GM12878 (cell line): ENCODE measurements at regions not wholly inside any gene's neighbourhood (a gene's known extent, or its start where the extent isn't known, plus 50 kb on each side); places are given as distances from the start of the nearest gene placed in this dataset.
"Not testable (repeated sequence)": the region's sequence is repeated elsewhere in the genome, so short reads cannot be mapped to it uniquely, and the experiment has no call there.

Experiments
- ATF7 ChIP-seq: fragments of 450-650 bp; IDR thresholded peaks from 2 replicates; pipeline ENCODE4 v1.6.1; 2016; ENCODE audit warnings: low read depth, mild to moderate bottlenecking
- CHD2 ChIP-seq: IDR thresholded peaks from 2 replicates; pipeline ENCODE4 v1.6.1; 2011; ENCODE audit warnings: low read depth, low read length, improper control_type of control experiment, borderline replicate concordance
- CREB1 ChIP-seq: IDR thresholded peaks from 2 replicates; pipeline ENCODE4 v1.6.1; 2012; ENCODE audit warnings: low read depth, mild to moderate bottlenecking, inconsistent platforms
- EZH2 ChIP-seq: IDR thresholded peaks from 2 replicates; pipeline ENCODE4 v1.6.1; 2012; ENCODE audit warnings: low read depth, mild to moderate bottlenecking, control low read depth, inconsistent platforms, low read length, borderline replicate concordance; ENCODE audit not compliant: control insufficient read depth
- FOXM1 ChIP-seq: IDR thresholded peaks from 2 replicates; pipeline ENCODE4 v1.6.1; 2012; ENCODE audit warnings: low read depth, mild to moderate bottlenecking, inconsistent platforms, low read length, moderate library complexity
- KAT2A ChIP-seq: conservative IDR thresholded peaks from 2 replicates; pipeline ENCODE4 v1.6.1; 2011; ENCODE audit warnings: low read depth, low read length; ENCODE audit not compliant: control insufficient read depth
- POLR2A ChIP-seq: IDR thresholded peaks from 2 replicates; pipeline ENCODE4 v1.6.1; 2011; ENCODE audit warnings: low read depth, mild to moderate bottlenecking, low read length
- POLR2AphosphoS5 ChIP-seq: IDR thresholded peaks from 2 replicates; pipeline ENCODE4 v1.6.1; 2011; ENCODE audit warnings: mild to moderate bottlenecking, low read length, inconsistent platforms
- SIN3A ChIP-seq: IDR thresholded peaks from 2 replicates; pipeline ENCODE4 v1.6.1; 2012; ENCODE audit warnings: low read depth, low read length, improper control_type of control experiment
- ZNF274 ChIP-seq: IDR thresholded peaks from one replicate; pipeline ENCODE4 v1.8.0; 2011; ENCODE audit not compliant: insufficient read length, insufficient read depth
- ZSCAN29 ChIP-seq: fragments of 450-650 bp; IDR thresholded peaks from 2 replicates; pipeline ENCODE4 v1.6.1; 2017; ENCODE audit warnings: mild to moderate bottlenecking, moderate library complexity
- TF ChIP-seq, protein P1 (sequence below), 3 experiments: IDR thresholded peaks in 2 of 3; conservative IDR thresholded peaks in 1 of 3; 2 replicates each; pipeline ENCODE4 v1.5.1; 2011; ENCODE audit warnings: low read depth in 3 of 3, low read length in 3 of 3, mild to moderate bottlenecking in 3 of 3, control low read depth in 2 of 3, moderate library complexity in 2 of 3, inconsistent platforms in 1 of 3, mixed read lengths in 1 of 3; ENCODE audit not compliant: control insufficient read depth in 2 of 3, insufficient read depth in 1 of 3; ENCODE audit errors: extremely low read depth in 1 of 3

DNA sequence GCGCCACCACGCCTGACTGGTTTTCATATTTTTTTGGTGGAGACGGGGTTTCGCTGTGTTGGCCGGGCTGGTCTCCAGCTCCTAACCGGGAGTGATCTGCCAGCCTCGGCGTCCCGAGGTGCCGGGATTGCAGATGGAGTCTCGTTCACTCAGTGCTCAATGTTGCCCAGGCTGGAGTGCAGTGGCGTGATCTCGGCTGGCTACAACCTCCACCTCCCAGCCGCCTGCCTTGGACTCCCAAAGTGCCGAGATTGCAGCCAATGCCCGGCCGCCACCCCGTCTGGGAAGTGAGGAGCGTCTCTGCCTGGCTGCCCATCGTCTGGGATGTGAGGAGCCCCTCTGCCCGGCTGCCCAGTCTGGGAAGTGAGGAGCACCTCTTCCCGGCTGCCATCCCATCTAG lies 120.8 kb upstream of the DCAF12L1 start:
- not testable (repeated sequence) for TF ChIP-seq SIN3A, POLR2A, CHD2, FOXM1, ZSCAN29, POLR2AphosphoS5, ZNF274, EZH2, ATF7, KAT2A, CREB1
- TF ChIP-seq, protein P1, sequence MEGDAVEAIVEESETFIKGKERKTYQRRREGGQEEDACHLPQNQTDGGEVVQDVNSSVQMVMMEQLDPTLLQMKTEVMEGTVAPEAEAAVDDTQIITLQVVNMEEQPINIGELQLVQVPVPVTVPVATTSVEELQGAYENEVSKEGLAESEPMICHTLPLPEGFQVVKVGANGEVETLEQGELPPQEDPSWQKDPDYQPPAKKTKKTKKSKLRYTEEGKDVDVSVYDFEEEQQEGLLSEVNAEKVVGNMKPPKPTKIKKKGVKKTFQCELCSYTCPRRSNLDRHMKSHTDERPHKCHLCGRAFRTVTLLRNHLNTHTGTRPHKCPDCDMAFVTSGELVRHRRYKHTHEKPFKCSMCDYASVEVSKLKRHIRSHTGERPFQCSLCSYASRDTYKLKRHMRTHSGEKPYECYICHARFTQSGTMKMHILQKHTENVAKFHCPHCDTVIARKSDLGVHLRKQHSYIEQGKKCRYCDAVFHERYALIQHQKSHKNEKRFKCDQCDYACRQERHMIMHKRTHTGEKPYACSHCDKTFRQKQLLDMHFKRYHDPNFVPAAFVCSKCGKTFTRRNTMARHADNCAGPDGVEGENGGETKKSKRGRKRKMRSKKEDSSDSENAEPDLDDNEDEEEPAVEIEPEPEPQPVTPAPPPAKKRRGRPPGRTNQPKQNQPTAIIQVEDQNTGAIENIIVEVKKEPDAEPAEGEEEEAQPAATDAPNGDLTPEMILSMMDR (IDR thresholded peaks at IDR 0.05 in 2 of 3, conservative IDR thresholded peaks at IDR 0.05 in 1 of 3; ENCODE audit: control insufficient read depth in 2 of 3, extremely low read depth in 1 of 3, insufficient read depth in 1 of 3, low read depth in 3 of 3, low read length in 3 of 3), result not testable (repeated sequence)
